H9 (cell line): ENCODE measurements at regions not wholly inside any gene's neighbourhood (a gene's known extent, or its start where the extent isn't known, plus 50 kb on each side); places are given as distances from the start of the nearest gene placed in this dataset.

ENCODE experiments used
- DNase-seq: peaks from one replicate; pipeline ENCODE4 v3.0.0-alpha.2; 2017
- H2AFZ ChIP-seq: one replicate; pipeline ENCODE4 v1.6.1; 2013; ENCODE audit warnings: mild to moderate bottlenecking, low read length, control low read depth, moderate library complexity
- H2AK5ac ChIP-seq: 2 replicates; pipeline ENCODE4 v1.6.1; 2013; ENCODE audit warnings: low read length, control low read depth, mixed read lengths; ENCODE audit not compliant: insufficient read length
- H2BK120ac ChIP-seq: one replicate; pipeline ENCODE4 v1.6.1; 2013; ENCODE audit warnings: low read depth, mild to moderate bottlenecking, low read length, control low read depth, inconsistent platforms; ENCODE audit not compliant: poor library complexity, severe bottlenecking
- H2BK12ac ChIP-seq: 2 replicates; pipeline ENCODE4 v1.6.1; 2013; ENCODE audit warnings: low read length, control low read depth, mixed read lengths, low read depth; ENCODE audit not compliant: insufficient read length
- H2BK15ac ChIP-seq: 2 replicates; pipeline ENCODE4 v1.6.1; 2013; ENCODE audit warnings: low read depth, low read length, control low read depth
- H2BK20ac ChIP-seq: one replicate; pipeline ENCODE4 v1.6.1; 2013; ENCODE audit warnings: low read depth, mild to moderate bottlenecking, low read length, control low read depth, inconsistent platforms; ENCODE audit not compliant: poor library complexity, severe bottlenecking
- H2BK5ac ChIP-seq: 2 replicates; pipeline ENCODE4 v1.6.1; 2013; ENCODE audit warnings: low read length, control low read depth, mixed read lengths; ENCODE audit not compliant: insufficient read length
- H3K14ac ChIP-seq: 2 replicates; pipeline ENCODE4 v1.6.1; 2013; ENCODE audit warnings: low read length, control low read depth; ENCODE audit not compliant: insufficient read depth
- H3K18ac ChIP-seq: 2 replicates; pipeline ENCODE4 v1.6.1; 2013; ENCODE audit warnings: low read depth, mild to moderate bottlenecking, mixed read lengths, low read length, control low read depth; ENCODE audit not compliant: insufficient read length
- H3K23ac ChIP-seq: 2 replicates; pipeline ENCODE4 v1.6.1; 2013; ENCODE audit warnings: low read length, control low read depth, mixed read lengths, low read depth; ENCODE audit not compliant: insufficient read length
- H3K23me2 ChIP-seq: 2 replicates; pipeline ENCODE4 v1.6.1; 2013; ENCODE audit warnings: low read depth, mild to moderate bottlenecking, mixed read lengths, low read length, control low read depth; ENCODE audit not compliant: insufficient read length, poor library complexity, severe bottlenecking
- H3K27ac ChIP-seq: 2 replicates; pipeline ENCODE4 v1.5.1; 2013; ENCODE audit warnings: low read length, control low read depth, mixed read lengths, low read depth; ENCODE audit not compliant: insufficient read length
- H3K27me3 ChIP-seq: 2 replicates; pipeline ENCODE4 v1.6.1; 2013; ENCODE audit warnings: low read length, control low read depth, inconsistent platforms; ENCODE audit not compliant: insufficient read depth
- H3K4ac ChIP-seq: 2 replicates; pipeline ENCODE4 v1.6.1; 2013; ENCODE audit warnings: low read depth, mild to moderate bottlenecking, control low read depth, inconsistent platforms, low read length, moderate library complexity
- H3K4me1 ChIP-seq: 2 replicates; pipeline ENCODE4 v1.6.1; 2013; ENCODE audit warnings: low read length, control low read depth, inconsistent platforms; ENCODE audit not compliant: insufficient read depth
- H3K4me2 ChIP-seq: 2 replicates; pipeline ENCODE4 v1.6.1; 2013; ENCODE audit warnings: low read length, control low read depth, mixed read lengths; ENCODE audit not compliant: insufficient read length, insufficient read depth
- H3K56ac ChIP-seq: 2 replicates; pipeline ENCODE4 v1.6.1; 2013; ENCODE audit warnings: low read depth, mild to moderate bottlenecking, mixed read lengths, low read length, control low read depth; ENCODE audit not compliant: insufficient read length
- H3K79me1 ChIP-seq: 2 replicates; pipeline ENCODE4 v1.6.1; 2013; ENCODE audit warnings: low read depth, mild to moderate bottlenecking, moderate library complexity, low read length, control low read depth, inconsistent platforms; ENCODE audit not compliant: insufficient read depth, poor library complexity, severe bottlenecking
- H3K79me2 ChIP-seq: 2 replicates; pipeline ENCODE4 v1.6.1; 2013; ENCODE audit warnings: low read length, control low read depth, inconsistent platforms; ENCODE audit not compliant: insufficient read depth
- H3K9ac ChIP-seq: 2 replicates; pipeline ENCODE4 v1.6.1; 2013; ENCODE audit warnings: low read length, control low read depth, mixed read lengths; ENCODE audit not compliant: insufficient read length; ENCODE audit errors: extremely low read depth
- H3K9me3 ChIP-seq: one replicate; pipeline ENCODE4 v1.6.1; 2013; ENCODE audit warnings: low read depth, low read length, inconsistent platforms; ENCODE audit not compliant: control insufficient read depth
- H3T11ph ChIP-seq: one replicate; pipeline ENCODE4 v1.6.1; 2013; ENCODE audit warnings: mild to moderate bottlenecking, low read length, control low read depth, inconsistent platforms
- H4K20me1 ChIP-seq: one replicate; pipeline ENCODE4 v1.6.1; 2013; ENCODE audit not compliant: control insufficient read depth, insufficient read length, insufficient read depth
- H4K5ac ChIP-seq: 2 replicates; pipeline ENCODE4 v1.6.1; 2013; ENCODE audit warnings: low read depth, mild to moderate bottlenecking, mixed read lengths, low read length, control low read depth; ENCODE audit not compliant: insufficient read length
- H4K8ac ChIP-seq: replicated peaks from 2 replicates; pipeline ENCODE4 v1.6.1; 2013; ENCODE audit warnings: low read length, control low read depth, mixed read lengths, low read depth; ENCODE audit not compliant: insufficient read length
- H4K91ac ChIP-seq: 2 replicates; pipeline ENCODE4 v1.6.1; 2013; ENCODE audit warnings: low read depth, mild to moderate bottlenecking, moderate library complexity, mixed read lengths, low read length, control low read depth; ENCODE audit not compliant: insufficient read length
- H3K27ac Mint-ChIP-seq, 3 experiments: 2 replicates in 2 of 3; 3 replicates in 1 of 3; pipeline ENCODE4 v1.8.0; 2020 to 2021; ENCODE audit warnings: mixed read lengths in 3 of 3, mild to moderate bottlenecking in 1 of 3, moderate library complexity in 1 of 3
- H3K27me3 Mint-ChIP-seq: 2 replicates; pipeline ENCODE4 v1.8.0; 2021; ENCODE audit warnings: low read depth, mild to moderate bottlenecking, moderate library complexity, mixed read lengths
- H3K36me3 Mint-ChIP-seq, 3 experiments: 2 replicates in 2 of 3; 3 replicates in 1 of 3; pipeline ENCODE4 v1.8.0; 2020 to 2021; ENCODE audit warnings: low read depth in 3 of 3, mixed read lengths in 3 of 3; ENCODE audit not compliant: insufficient read depth in 1 of 3
- H3K4me1 Mint-ChIP-seq, 2 experiments: 2 replicates each; pipeline ENCODE4 v1.8.0; 2020; ENCODE audit warnings: mixed read lengths in 2 of 2
- H3K4me3 Mint-ChIP-seq, 2 experiments: 2 replicates in 1 of 2; 3 replicates in 1 of 2; pipeline ENCODE4 v1.8.0; 2020 to 2021; ENCODE audit warnings: mild to moderate bottlenecking in 2 of 2, mixed read lengths in 2 of 2, moderate library complexity in 1 of 2
- H3K9me3 Mint-ChIP-seq, 2 experiments: 2 replicates in 1 of 2; 3 replicates in 1 of 2; pipeline ENCODE4 v1.8.0; 2020; ENCODE audit warnings: mild to moderate bottlenecking in 2 of 2, mixed read lengths in 2 of 2, moderate library complexity in 1 of 2
- WGBS: extraction: QIAGEN DNeasy Blood & Tissue Kit; methylation state at CpG from one replicate; pipeline ENCODE4 v1.1.7; 2013; ENCODE audit warnings: missing lambda C conversion rate, low lambda C conversion rate, mixed read lengths; ENCODE audit not compliant: insufficient read length; ENCODE audit errors: extremely low coverage; 5-methylcytosine and 5-hydroxymethylcytosine counted together
- TF ChIP-seq, protein P1 (sequence below): fragments of 200-600 bp; sonication (generic); conservative IDR thresholded peaks from 3 replicates; pipeline ENCODE4 v1.8.0; 2021; ENCODE audit warnings: antibody characterized with exemption, mild to moderate bottlenecking

DNA sequence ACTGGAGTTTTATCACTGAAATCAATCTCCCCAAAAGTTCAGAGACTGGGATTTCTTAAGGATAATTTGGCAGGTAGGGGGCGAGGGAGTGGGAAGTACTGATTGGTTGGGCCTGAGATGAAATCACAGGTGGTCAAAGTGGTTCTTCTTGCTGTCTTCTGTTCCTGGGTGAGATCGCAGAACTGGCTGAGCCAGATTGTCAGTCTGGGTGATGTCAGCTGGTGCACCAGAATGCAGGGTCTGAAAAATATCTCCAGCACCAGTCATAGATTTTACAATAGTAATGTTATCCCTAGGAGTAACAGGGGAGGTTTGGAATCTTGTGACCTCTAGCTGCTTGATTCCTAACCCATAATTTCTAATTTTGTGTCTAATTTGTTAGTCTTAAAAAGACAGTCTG is 86.7 kb upstream of the SLC25A36 start:
- H3K4me1 Mint-ChIP-seq: peaks cover 17 to 19% of the 10 kb centered on the region in 2 experiments
- Histone ChIP-seq H4K5ac (no peak overlapping the region), H3K4ac (no peak overlapping the region), H3K18ac (no peak overlapping the region), H2BK5ac (no peak overlapping the region), H3K4me2 (no peak overlapping the region), H4K91ac (no peak overlapping the region), H2BK15ac (no peak overlapping the region), H2BK120ac (no peak overlapping the region), H2AFZ (no peak overlapping the region), H3T11ph (no peak overlapping the region), H3K9me3 (no peaks in the 10 kb centered on the region), H3K27me3 (no peaks in the 10 kb centered on the region), H4K20me1 (no peaks in the 10 kb centered on the region), H3K79me2 (no peaks in the 10 kb centered on the region), H3K4me1 (no peaks in the 10 kb centered on the region), H3K27ac (no peak overlapping the region), H3K23ac (no peak overlapping the region), H2BK20ac (no peak overlapping the region), H3K79me1 (no peaks in the 10 kb centered on the region), H2BK12ac (no peak overlapping the region), H2AK5ac (no peak overlapping the region), H3K56ac (no peak overlapping the region), H4K8ac (no peak overlapping the region), H3K14ac (no peak overlapping the region), H3K23me2 (no peaks in the 10 kb centered on the region), H3K9ac (no peak overlapping the region)
- no peak overlapping the region for H3K4me3 Mint-ChIP-seq
- H3K27ac Mint-ChIP-seq: no peak overlapping the region
- TF ChIP-seq, protein P1, sequence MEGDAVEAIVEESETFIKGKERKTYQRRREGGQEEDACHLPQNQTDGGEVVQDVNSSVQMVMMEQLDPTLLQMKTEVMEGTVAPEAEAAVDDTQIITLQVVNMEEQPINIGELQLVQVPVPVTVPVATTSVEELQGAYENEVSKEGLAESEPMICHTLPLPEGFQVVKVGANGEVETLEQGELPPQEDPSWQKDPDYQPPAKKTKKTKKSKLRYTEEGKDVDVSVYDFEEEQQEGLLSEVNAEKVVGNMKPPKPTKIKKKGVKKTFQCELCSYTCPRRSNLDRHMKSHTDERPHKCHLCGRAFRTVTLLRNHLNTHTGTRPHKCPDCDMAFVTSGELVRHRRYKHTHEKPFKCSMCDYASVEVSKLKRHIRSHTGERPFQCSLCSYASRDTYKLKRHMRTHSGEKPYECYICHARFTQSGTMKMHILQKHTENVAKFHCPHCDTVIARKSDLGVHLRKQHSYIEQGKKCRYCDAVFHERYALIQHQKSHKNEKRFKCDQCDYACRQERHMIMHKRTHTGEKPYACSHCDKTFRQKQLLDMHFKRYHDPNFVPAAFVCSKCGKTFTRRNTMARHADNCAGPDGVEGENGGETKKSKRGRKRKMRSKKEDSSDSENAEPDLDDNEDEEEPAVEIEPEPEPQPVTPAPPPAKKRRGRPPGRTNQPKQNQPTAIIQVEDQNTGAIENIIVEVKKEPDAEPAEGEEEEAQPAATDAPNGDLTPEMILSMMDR: peak; percentile 10; the same call in 1 of the 3 replicates
- WGBS: no CpG with 5 or more reads among the region's 2 CpGs
- DNase-seq: no peak
- H3K36me3 Mint-ChIP-seq: no peaks in the 10 kb centered on the region
- no peaks in the 10 kb centered on the region; a peak in 1 of 5 replicates for H3K9me3 Mint-ChIP-seq
- H3K27me3 Mint-ChIP-seq: no peaks in the 10 kb centered on the region
